ENCODE measurements at regions not wholly inside any gene's neighbourhood (a gene's known extent, or its start where the extent isn't known, plus 50 kb on each side); places are given as distances from the start of the nearest gene placed in this dataset.

- DNase-seq = no peak
- H3K4me1 ChIP-seq = no peaks in the 10 kb centered on the region
- no peak overlapping the region for H3K27ac ChIP-seq
- TF ChIP-seq CTCF (IDR thresholded peaks at IDR 0.05) = no peak
- H3K27me3 ChIP-seq (ENCODE audit: low read depth) = peaks cover 6% of the 10 kb centered on the region
- no peak overlapping the region for H3K4me3 ChIP-seq
- H3K36me3 ChIP-seq = no peaks in the 10 kb centered on the region
- no peaks in the 10 kb centered on the region for H3K9me3 ChIP-seq
- no peak for ATAC-seq
- intact Hi-C loops (cut with DNase I) = no loop called here
These were observed 271.2 kb downstream of the TMEM121 start for GRCh38 chr14:105797546-105797945.

DNA sequence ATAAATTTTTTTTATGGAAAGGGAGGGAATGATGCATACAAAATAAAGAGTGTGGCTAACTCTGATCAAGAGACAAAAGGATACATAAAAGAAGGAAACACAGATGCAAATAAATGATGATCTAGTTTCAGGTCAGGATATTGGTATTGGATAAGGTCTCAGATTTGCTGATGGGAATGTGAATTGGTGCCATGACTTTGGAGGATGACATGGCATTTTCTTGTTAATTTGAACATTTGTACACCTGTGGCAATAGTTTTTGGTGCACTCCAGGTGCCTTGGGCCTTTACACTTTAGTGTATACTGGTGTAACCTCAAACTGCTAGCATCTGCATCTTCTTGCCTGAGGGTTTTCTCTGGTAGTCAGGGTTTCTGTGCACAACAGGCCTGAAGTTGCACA is 279.3 kb downstream of the TMEM121 start:
- Histone ChIP-seq H3K4me3 (no peak overlapping the region), H3K27ac (no peak overlapping the region), H3K9me3 (peaks cover 13% of the 10 kb centered on the region), H3K4me1 (no peaks in the 10 kb centered on the region), H3K27me3 (ENCODE audit: low read depth) (no peaks in the 10 kb centered on the region), H3K36me3 (no peaks in the 10 kb centered on the region)
- no peak for TF ChIP-seq CTCF (IDR thresholded peaks at IDR 0.05)
- no peak for ATAC-seq
- intact Hi-C loops (cut with DNase I) = no loop called here
- DNase-seq = no peak

- H3K4me1 ChIP-seq = no peaks in the 10 kb centered on the region
- H3K9me3 ChIP-seq = peaks cover 13% of the 10 kb centered on the region
- DNase-seq = no peak
- no peak overlapping the region for H3K4me3 ChIP-seq
- intact Hi-C loops (cut with DNase I) = no loop called here
- H3K27me3 ChIP-seq (ENCODE audit: low read depth) = no peaks in the 10 kb centered on the region
- TF ChIP-seq CTCF (IDR thresholded peaks at IDR 0.05) = no peak
- no peak for ATAC-seq
- H3K36me3 ChIP-seq = no peaks in the 10 kb centered on the region
- H3K27ac ChIP-seq = no peak overlapping the region
These were observed 280.2 kb downstream of the TMEM121 start for GRCh38 chr14:105806568-105806967.

GRCh38 chr14:105817971-105818711 is 291.8 kb downstream of the TMEM121 start:
- Histone ChIP-seq H3K4me1 (no peaks in the 10 kb centered on the region), H3K27ac (no peak overlapping the region), H3K4me3 (no peak overlapping the region), H3K27me3 (ENCODE audit: low read depth) (peaks cover 5% of the 10 kb centered on the region), H3K36me3 (no peaks in the 10 kb centered on the region), H3K9me3 (no peaks in the 10 kb centered on the region)
- peak in 1 of 2 donors; percentile 47 for ATAC-seq
- no peak for TF ChIP-seq CTCF (IDR thresholded peaks at IDR 0.05)
- DNase-seq = no peak
- intact Hi-C loops (cut with DNase I) = no loop called here

- DNase-seq (no peak), ATAC-seq (no peak)
- no peaks in the 10 kb centered on the region for H3K36me3 ChIP-seq
- no peaks in the 10 kb centered on the region for H3K9me3 ChIP-seq
- H3K4me1 ChIP-seq = no peaks in the 10 kb centered on the region
- no peak overlapping the region for H3K4me3 ChIP-seq
- H3K27me3 ChIP-seq (ENCODE audit: low read depth) = peaks cover 5% of the 10 kb centered on the region
- intact Hi-C loops (cut with DNase I) = no loop called here
- no peak overlapping the region for H3K27ac ChIP-seq
- TF ChIP-seq CTCF (IDR thresholded peaks at IDR 0.05) = no peak
These were observed 292.3 kb downstream of the TMEM121 start for GRCh38 chr14:105818712-105819005.

All from lower lobe of right lung (tissue), 2 donors.